Esophagus muscularis mucosa (tissue), 4 donors: ENCODE measurements at regions not wholly inside any gene's neighbourhood (a gene's known extent, or its start where the extent isn't known, plus 50 kb on each side); places are given as distances from the start of the nearest gene placed in this dataset.

Source experiments
- CTCF ChIP-seq, 3 experiments: fragments of 200-600 bp in 2 of 3; fragments of 450-650 bp in 1 of 3; sonication (generic) in 2 of 3; IDR thresholded peaks; one replicate each; pipeline ENCODE4 v1.5.1; 2017 to 2019; ENCODE audit warnings: antibody characterized with exemption in 3 of 3, mild to moderate bottlenecking in 2 of 3, moderate library complexity in 1 of 3
- EP300 ChIP-seq: sonication (generic); formaldehyde crosslinking; IDR thresholded peaks from one replicate; pipeline ENCODE4 v1.6.1; 2017; ENCODE audit warnings: antibody characterized with exemption
- POLR2A ChIP-seq: fragments of 450-650 bp; IDR thresholded peaks from one replicate; pipeline ENCODE4 v1.6.1; 2017; ENCODE audit warnings: antibody characterized with exemption, moderate library complexity, mild to moderate bottlenecking, low read depth

GRCh38 chr13:31927219-31927653, 104.3 kb upstream of the FRY start:
- no peak for TF ChIP-seq CTCF (IDR thresholded peaks at IDR 0.05)
- TF ChIP-seq POLR2A, result no peak
- no peak for TF ChIP-seq EP300
